ENCODE measurements at regions not wholly inside any gene's neighbourhood (a gene's known extent, or its start where the extent isn't known, plus 50 kb on each side); places are given as distances from the start of the nearest gene placed in this dataset.

GRCh38 chr10:52654201-52654600, 118.4 kb downstream of the MBL2 start:
- TF ChIP-seq, protein P1, sequence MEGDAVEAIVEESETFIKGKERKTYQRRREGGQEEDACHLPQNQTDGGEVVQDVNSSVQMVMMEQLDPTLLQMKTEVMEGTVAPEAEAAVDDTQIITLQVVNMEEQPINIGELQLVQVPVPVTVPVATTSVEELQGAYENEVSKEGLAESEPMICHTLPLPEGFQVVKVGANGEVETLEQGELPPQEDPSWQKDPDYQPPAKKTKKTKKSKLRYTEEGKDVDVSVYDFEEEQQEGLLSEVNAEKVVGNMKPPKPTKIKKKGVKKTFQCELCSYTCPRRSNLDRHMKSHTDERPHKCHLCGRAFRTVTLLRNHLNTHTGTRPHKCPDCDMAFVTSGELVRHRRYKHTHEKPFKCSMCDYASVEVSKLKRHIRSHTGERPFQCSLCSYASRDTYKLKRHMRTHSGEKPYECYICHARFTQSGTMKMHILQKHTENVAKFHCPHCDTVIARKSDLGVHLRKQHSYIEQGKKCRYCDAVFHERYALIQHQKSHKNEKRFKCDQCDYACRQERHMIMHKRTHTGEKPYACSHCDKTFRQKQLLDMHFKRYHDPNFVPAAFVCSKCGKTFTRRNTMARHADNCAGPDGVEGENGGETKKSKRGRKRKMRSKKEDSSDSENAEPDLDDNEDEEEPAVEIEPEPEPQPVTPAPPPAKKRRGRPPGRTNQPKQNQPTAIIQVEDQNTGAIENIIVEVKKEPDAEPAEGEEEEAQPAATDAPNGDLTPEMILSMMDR (IDR thresholded peaks at IDR 0.05; ENCODE audit: insufficient read depth, low read depth, low read length): no peak
- TF ChIP-seq EZH2 (IDR thresholded peaks at IDR 0.05; ENCODE audit: insufficient read depth, low read length): no peak

Data from astrocyte (in vitro differentiated cells and primary cell).